HEK293 (cell line): ENCODE measurements at regions not wholly inside any gene's neighbourhood (a gene's known extent, or its start where the extent isn't known, plus 50 kb on each side); places are given as distances from the start of the nearest gene placed in this dataset.

Experiments
- CTCF ChIA-PET: fragments of 350-600 bp; formaldehyde crosslinking; extraction: SDS; loops from one replicate; lab custom pipeline; 2021; ENCODE audit warnings: antibody characterized with exemption; lab: Yijun Ruan, JAX
- POLR2A ChIA-PET: fragments of 300-600 bp; formaldehyde crosslinking; extraction: SDS; loops from one replicate; lab custom pipeline; 2020; ENCODE audit warnings: antibody characterized with exemption, inconsistent platforms; lab: Yijun Ruan, JAX
- H3K27ac ChIP-seq: fragments of 200-500 bp; sonication (Bioruptor generic); 2 replicates; pipeline ENCODE4 v1.5.1; 2014; ENCODE audit warnings: low read depth, low read length, control low read depth, inconsistent platforms; ENCODE audit errors: extremely low read depth
- H3K36me3 ChIP-seq, 2 experiments: fragments of 200-500 bp in 1 of 2; sonication (Bioruptor generic) in 1 of 2; 1 replicate in 1 of 2; 2 replicates in 1 of 2; pipeline ENCODE4 v1.5.1; 2014 to 2017; ENCODE audit warnings: inconsistent platforms in 2 of 2, low read length in 2 of 2; ENCODE audit not compliant: control insufficient read depth in 2 of 2, insufficient read depth in 1 of 2
- H3K4me1 ChIP-seq: fragments of 200-500 bp; sonication (Bioruptor generic); 2 replicates; pipeline ENCODE4 v1.5.1; 2014; ENCODE audit warnings: mild to moderate bottlenecking, low read length, inconsistent platforms; ENCODE audit not compliant: control insufficient read depth, insufficient read depth
- H3K4me3 ChIP-seq: 2 replicates; pipeline ENCODE4 v1.5.1; 2011; ENCODE audit warnings: low read depth, mild to moderate bottlenecking, control low read depth, low read length, moderate library complexity
- H3K9me3 ChIP-seq: fragments of 200-500 bp; sonication (Bioruptor generic); 2 replicates; pipeline ENCODE4 v1.5.1; 2014; ENCODE audit warnings: low read depth, low read length, inconsistent platforms; ENCODE audit not compliant: control insufficient read depth, insufficient read depth
- GLI4 ChIP-seq: fragments of 450-650 bp; formaldehyde crosslinking; IDR thresholded peaks from 2 replicates; pipeline ENCODE4 v1.5.1; 2016; ENCODE audit warnings: missing biosample characterization, missing genetic modification characterization
- GLIS2 ChIP-seq: fragments of 450-650 bp; formaldehyde crosslinking; IDR thresholded peaks from 2 replicates; pipeline ENCODE4 v1.5.1; 2016; ENCODE audit warnings: missing biosample characterization, missing genetic modification characterization
- KLF8 ChIP-seq: fragments of 450-650 bp; formaldehyde crosslinking; IDR thresholded peaks from 2 replicates; pipeline ENCODE4 v1.5.1; 2016; ENCODE audit warnings: missing biosample characterization, missing genetic modification characterization
- PRDM1 ChIP-seq: fragments of 450-650 bp; formaldehyde crosslinking; IDR thresholded peaks from 2 replicates; pipeline ENCODE4; 2016; ENCODE audit warnings: missing biosample characterization, missing genetic modification characterization
- TCF7L2 ChIP-seq: IDR thresholded peaks from 2 replicates; pipeline ENCODE4 v1.6.1; 2011; ENCODE audit warnings: low read depth, mild to moderate bottlenecking, inconsistent platforms, low read length, moderate library complexity, borderline replicate concordance
- WT1 ChIP-seq: fragments of 450-650 bp; formaldehyde crosslinking; IDR thresholded peaks from 2 replicates; pipeline ENCODE4 v1.5.1; 2016; ENCODE audit warnings: missing biosample characterization, missing genetic modification characterization
- ZBTB17 ChIP-seq: fragments of 450-650 bp; formaldehyde crosslinking; IDR thresholded peaks from 2 replicates; pipeline ENCODE4 v1.5.1; 2016; ENCODE audit warnings: missing biosample characterization, missing genetic modification characterization
- ZBTB48 ChIP-seq: fragments of 450-650 bp; formaldehyde crosslinking; IDR thresholded peaks from 2 replicates; pipeline ENCODE4 v1.5.1; 2016; ENCODE audit warnings: missing biosample characterization, missing genetic modification characterization
- ZBTB7A ChIP-seq: fragments of 450-650 bp; formaldehyde crosslinking; IDR thresholded peaks from 2 replicates; pipeline ENCODE4 v1.5.1; 2016; ENCODE audit warnings: low read depth, missing biosample characterization, missing genetic modification characterization
- ZIC2 ChIP-seq: fragments of 450-650 bp; formaldehyde crosslinking; IDR thresholded peaks from 2 replicates; pipeline ENCODE4 v1.5.1; 2016; ENCODE audit warnings: missing biosample characterization, missing genetic modification characterization
- ZNF133 ChIP-seq: fragments of 450-650 bp; formaldehyde crosslinking; IDR thresholded peaks from 2 replicates; pipeline ENCODE4 v1.5.1; 2016; ENCODE audit warnings: missing biosample characterization, missing genetic modification characterization
- ZNF16 ChIP-seq: fragments of 450-650 bp; formaldehyde crosslinking; IDR thresholded peaks from 2 replicates; pipeline ENCODE4 v1.5.1; 2016; ENCODE audit warnings: low read depth, missing biosample characterization, missing genetic modification characterization
- ZNF202 ChIP-seq: fragments of 450-650 bp; formaldehyde crosslinking; IDR thresholded peaks from 2 replicates; pipeline ENCODE4 v1.5.1; 2016; ENCODE audit warnings: missing biosample characterization, missing genetic modification characterization, borderline replicate concordance
- ZNF311 ChIP-seq: fragments of 450-650 bp; formaldehyde crosslinking; IDR thresholded peaks from 2 replicates; pipeline ENCODE4 v1.5.1; 2017; ENCODE audit warnings: missing biosample characterization, missing genetic modification characterization, borderline replicate concordance
- ZNF335 ChIP-seq: fragments of 450-650 bp; formaldehyde crosslinking; conservative IDR thresholded peaks from 2 replicates; pipeline ENCODE4 v1.5.1; 2016; ENCODE audit warnings: missing biosample characterization, missing genetic modification characterization
- ZNF366 ChIP-seq: fragments of 450-650 bp; formaldehyde crosslinking; conservative IDR thresholded peaks from 2 replicates; pipeline ENCODE4 v1.5.1; 2016; ENCODE audit warnings: missing biosample characterization, missing genetic modification characterization
- ZNF423 ChIP-seq: fragments of 450-650 bp; formaldehyde crosslinking; IDR thresholded peaks from 2 replicates; pipeline ENCODE4 v1.5.1; 2016; ENCODE audit warnings: missing biosample characterization, missing genetic modification characterization
- ZNF501 ChIP-seq: fragments of 450-650 bp; formaldehyde crosslinking; IDR thresholded peaks from 2 replicates; pipeline ENCODE4 v1.5.1; 2016; ENCODE audit warnings: missing biosample characterization, missing genetic modification characterization
- ZNF521 ChIP-seq: fragments of 450-650 bp; formaldehyde crosslinking; IDR thresholded peaks from 2 replicates; pipeline ENCODE4 v1.5.1; 2017; ENCODE audit warnings: missing biosample characterization, mild to moderate bottlenecking, missing genetic modification characterization
- ZNF549 ChIP-seq: fragments of 450-650 bp; IDR thresholded peaks from 2 replicates; pipeline ENCODE4 v1.5.1; 2018; ENCODE audit warnings: missing biosample characterization, missing genetic modification characterization, mild to moderate bottlenecking, inconsistent platforms, moderate library complexity
- ZNF555 ChIP-seq: fragments of 450-650 bp; formaldehyde crosslinking; conservative IDR thresholded peaks from 2 replicates; pipeline ENCODE4 v1.5.1; 2017; ENCODE audit warnings: missing biosample characterization, mild to moderate bottlenecking, missing genetic modification characterization, inconsistent platforms
- ZNF658 ChIP-seq: fragments of 450-650 bp; formaldehyde crosslinking; IDR thresholded peaks from 2 replicates; pipeline ENCODE4; 2016; ENCODE audit warnings: missing biosample characterization, missing genetic modification characterization
- ZNF677 ChIP-seq: fragments of 450-650 bp; IDR thresholded peaks from 2 replicates; pipeline ENCODE4 v1.5.0; 2018; ENCODE audit warnings: missing biosample characterization, mild to moderate bottlenecking, missing genetic modification characterization, moderate library complexity
- TF ChIP-seq, protein P1 (sequence below): fragments of 450-650 bp; formaldehyde crosslinking; IDR thresholded peaks from 2 replicates; pipeline ENCODE4 v1.5.1; 2016; ENCODE audit warnings: missing biosample characterization, missing genetic modification characterization, low read depth
- TF ChIP-seq, protein P2 (sequence below): fragments of 450-650 bp; formaldehyde crosslinking; IDR thresholded peaks from 2 replicates; pipeline ENCODE4; 2016; ENCODE audit warnings: missing biosample characterization, missing genetic modification characterization
- TF ChIP-seq, protein P3 (sequence below): fragments of 450-650 bp; formaldehyde crosslinking; IDR thresholded peaks from 2 replicates; pipeline ENCODE4 v1.5.1; 2017; ENCODE audit warnings: missing biosample characterization, missing genetic modification characterization
- TF ChIP-seq, protein P4 (sequence below): fragments of 450-650 bp; formaldehyde crosslinking; IDR thresholded peaks from 2 replicates; pipeline ENCODE4 v1.5.1; 2016; ENCODE audit warnings: missing biosample characterization, missing genetic modification characterization
- TF ChIP-seq, protein P5 (sequence below): fragments of 450-650 bp; formaldehyde crosslinking; conservative IDR thresholded peaks from 2 replicates; pipeline ENCODE4 v1.5.1; 2016; ENCODE audit warnings: low read depth, missing biosample characterization, missing genetic modification characterization

DNA sequence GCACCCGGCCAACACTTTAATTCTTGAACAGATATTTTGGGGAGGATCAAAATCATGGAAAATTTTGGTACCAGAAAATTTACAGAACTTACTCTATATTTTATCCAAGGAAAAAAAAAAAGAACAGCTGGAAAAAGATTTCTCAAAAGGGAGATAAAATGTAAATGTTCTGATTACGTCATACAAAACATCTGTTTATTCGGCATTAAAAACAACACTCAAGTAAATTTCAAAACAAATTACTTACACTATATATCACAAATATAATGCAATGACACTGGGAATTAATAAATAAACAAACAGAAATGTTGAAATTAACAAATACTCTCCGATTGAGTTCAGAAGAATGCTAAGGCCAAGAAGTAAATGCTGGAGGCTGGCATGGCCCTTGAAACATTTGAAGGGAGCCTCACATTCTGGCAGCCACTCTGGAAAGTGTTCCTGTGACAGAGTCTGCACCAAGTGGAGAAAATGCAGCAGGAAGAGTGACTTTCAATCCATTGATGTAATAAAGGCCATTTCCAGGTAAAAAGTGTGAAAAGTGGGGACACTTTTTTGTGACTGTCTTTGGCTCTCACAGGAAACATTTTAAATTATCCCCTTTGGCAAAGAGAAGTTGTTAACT is 486.0 kb upstream of the CTSO start:
- H3K36me3 ChIP-seq: no peaks in the 10 kb centered on the region

DNA sequence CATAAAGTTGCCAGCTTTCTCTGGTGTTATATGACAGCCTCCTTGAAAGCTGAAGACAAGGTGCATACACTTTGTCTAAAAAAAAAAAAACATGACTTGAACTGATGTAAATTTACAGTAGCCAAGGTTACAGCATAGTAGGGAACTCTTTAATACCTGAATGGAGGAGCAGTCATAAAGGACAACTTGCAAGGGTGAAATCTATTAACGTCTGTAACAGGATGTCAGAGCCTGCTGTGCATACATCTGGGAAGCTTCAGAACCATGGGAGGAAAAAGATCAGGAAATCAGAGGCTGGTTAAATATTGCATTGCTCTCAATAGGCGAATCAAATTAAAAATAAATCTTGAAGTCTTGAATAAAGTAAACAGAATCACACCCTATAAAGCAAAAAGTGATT is 484.0 kb upstream of the CTSO start:
- CTCF ChIA-PET: no interaction called here
- H3K4me1 ChIP-seq: no peaks in the 10 kb centered on the region
- H3K9me3 ChIP-seq: no peaks in the 10 kb centered on the region
- H3K36me3 ChIP-seq: no peaks in the 10 kb centered on the region
- POLR2A ChIA-PET: no interaction called here
- TF ChIP-seq ZNF521 (tag by site-specific recombination): no peak
- TF ChIP-seq ZNF366 (tag by site-specific recombination): no peak
- TF ChIP-seq, protein P1, sequence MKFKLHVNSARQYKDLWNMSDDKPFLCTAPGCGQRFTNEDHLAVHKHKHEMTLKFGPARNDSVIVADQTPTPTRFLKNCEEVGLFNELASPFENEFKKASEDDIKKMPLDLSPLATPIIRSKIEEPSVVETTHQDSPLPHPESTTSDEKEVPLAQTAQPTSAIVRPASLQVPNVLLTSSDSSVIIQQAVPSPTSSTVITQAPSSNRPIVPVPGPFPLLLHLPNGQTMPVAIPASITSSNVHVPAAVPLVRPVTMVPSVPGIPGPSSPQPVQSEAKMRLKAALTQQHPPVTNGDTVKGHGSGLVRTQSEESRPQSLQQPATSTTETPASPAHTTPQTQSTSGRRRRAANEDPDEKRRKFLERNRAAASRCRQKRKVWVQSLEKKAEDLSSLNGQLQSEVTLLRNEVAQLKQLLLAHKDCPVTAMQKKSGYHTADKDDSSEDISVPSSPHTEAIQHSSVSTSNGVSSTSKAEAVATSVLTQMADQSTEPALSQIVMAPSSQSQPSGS (tag by site-specific recombination): no peak
- no peak for TF ChIP-seq ZBTB17 (tag by site-specific recombination)
- TF ChIP-seq, protein P2, sequence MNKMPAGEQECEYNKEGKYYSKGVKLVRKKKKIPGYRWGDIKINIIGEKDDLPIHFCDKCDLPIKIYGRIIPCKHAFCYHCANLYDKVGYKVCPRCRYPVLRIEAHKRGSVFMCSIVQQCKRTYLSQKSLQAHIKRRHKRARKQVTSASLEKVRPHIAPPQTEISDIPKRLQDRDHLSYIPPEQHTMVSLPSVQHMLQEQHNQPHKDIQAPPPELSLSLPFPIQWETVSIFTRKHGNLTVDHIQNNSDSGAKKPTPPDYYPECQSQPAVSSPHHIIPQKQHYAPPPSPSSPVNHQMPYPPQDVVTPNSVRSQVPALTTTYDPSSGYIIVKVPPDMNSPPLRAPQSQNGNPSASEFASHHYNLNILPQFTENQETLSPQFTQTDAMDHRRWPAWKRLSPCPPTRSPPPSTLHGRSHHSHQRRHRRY (tag by site-specific recombination): no peak
- no peak for TF ChIP-seq KLF8 (tag by site-specific recombination)
- TF ChIP-seq, protein P3, sequence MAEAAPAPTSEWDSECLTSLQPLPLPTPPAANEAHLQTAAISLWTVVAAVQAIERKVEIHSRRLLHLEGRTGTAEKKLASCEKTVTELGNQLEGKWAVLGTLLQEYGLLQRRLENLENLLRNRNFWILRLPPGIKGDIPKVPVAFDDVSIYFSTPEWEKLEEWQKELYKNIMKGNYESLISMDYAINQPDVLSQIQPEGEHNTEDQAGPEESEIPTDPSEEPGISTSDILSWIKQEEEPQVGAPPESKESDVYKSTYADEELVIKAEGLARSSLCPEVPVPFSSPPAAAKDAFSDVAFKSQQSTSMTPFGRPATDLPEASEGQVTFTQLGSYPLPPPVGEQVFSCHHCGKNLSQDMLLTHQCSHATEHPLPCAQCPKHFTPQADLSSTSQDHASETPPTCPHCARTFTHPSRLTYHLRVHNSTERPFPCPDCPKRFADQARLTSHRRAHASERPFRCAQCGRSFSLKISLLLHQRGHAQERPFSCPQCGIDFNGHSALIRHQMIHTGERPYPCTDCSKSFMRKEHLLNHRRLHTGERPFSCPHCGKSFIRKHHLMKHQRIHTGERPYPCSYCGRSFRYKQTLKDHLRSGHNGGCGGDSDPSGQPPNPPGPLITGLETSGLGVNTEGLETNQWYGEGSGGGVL (tag by site-specific recombination): no peak
- TF ChIP-seq ZNF16 (tag by site-specific recombination): no peak
- no peak for TF ChIP-seq ZBTB48 (tag by site-specific recombination)
- TF ChIP-seq PRDM1 (tag by site-specific recombination): no peak
- H3K27ac ChIP-seq: no peak overlapping the region
- H3K4me3 ChIP-seq: no peak overlapping the region

More for the DNA sequence above, 486.0 kb upstream of the CTSO start:
- no peaks in the 10 kb centered on the region for H3K4me1 ChIP-seq
- CTCF ChIA-PET: no interaction called here
- no peak for TF ChIP-seq GLIS2 (tag by site-specific recombination)
- TF ChIP-seq GLI4 (tag by site-specific recombination): no peak
- TF ChIP-seq ZIC2 (tag by site-specific recombination): no peak
- TF ChIP-seq ZBTB17 (tag by site-specific recombination): no peak
- no peak for TF ChIP-seq ZNF202 (tag by site-specific recombination)
- TF ChIP-seq ZNF423 (tag by site-specific recombination): no peak
- TF ChIP-seq, protein P4, sequence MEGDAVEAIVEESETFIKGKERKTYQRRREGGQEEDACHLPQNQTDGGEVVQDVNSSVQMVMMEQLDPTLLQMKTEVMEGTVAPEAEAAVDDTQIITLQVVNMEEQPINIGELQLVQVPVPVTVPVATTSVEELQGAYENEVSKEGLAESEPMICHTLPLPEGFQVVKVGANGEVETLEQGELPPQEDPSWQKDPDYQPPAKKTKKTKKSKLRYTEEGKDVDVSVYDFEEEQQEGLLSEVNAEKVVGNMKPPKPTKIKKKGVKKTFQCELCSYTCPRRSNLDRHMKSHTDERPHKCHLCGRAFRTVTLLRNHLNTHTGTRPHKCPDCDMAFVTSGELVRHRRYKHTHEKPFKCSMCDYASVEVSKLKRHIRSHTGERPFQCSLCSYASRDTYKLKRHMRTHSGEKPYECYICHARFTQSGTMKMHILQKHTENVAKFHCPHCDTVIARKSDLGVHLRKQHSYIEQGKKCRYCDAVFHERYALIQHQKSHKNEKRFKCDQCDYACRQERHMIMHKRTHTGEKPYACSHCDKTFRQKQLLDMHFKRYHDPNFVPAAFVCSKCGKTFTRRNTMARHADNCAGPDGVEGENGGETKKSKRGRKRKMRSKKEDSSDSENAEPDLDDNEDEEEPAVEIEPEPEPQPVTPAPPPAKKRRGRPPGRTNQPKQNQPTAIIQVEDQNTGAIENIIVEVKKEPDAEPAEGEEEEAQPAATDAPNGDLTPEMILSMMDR: no peak
- TF ChIP-seq ZNF549 (tag by site-specific recombination): no peak
- no peak for TF ChIP-seq WT1 (tag by site-specific recombination)
- TF ChIP-seq ZNF677 (tag by site-specific recombination): no peak
- TF ChIP-seq ZNF335: no peak
- TF ChIP-seq ZNF133 (tag by site-specific recombination): no peak
- TF ChIP-seq ZNF658 (tag by site-specific recombination): no peak
- no peak for TF ChIP-seq ZBTB7A (tag by site-specific recombination)
- TF ChIP-seq ZNF501 (tag by site-specific recombination): no peak
- TF ChIP-seq, protein P5, sequence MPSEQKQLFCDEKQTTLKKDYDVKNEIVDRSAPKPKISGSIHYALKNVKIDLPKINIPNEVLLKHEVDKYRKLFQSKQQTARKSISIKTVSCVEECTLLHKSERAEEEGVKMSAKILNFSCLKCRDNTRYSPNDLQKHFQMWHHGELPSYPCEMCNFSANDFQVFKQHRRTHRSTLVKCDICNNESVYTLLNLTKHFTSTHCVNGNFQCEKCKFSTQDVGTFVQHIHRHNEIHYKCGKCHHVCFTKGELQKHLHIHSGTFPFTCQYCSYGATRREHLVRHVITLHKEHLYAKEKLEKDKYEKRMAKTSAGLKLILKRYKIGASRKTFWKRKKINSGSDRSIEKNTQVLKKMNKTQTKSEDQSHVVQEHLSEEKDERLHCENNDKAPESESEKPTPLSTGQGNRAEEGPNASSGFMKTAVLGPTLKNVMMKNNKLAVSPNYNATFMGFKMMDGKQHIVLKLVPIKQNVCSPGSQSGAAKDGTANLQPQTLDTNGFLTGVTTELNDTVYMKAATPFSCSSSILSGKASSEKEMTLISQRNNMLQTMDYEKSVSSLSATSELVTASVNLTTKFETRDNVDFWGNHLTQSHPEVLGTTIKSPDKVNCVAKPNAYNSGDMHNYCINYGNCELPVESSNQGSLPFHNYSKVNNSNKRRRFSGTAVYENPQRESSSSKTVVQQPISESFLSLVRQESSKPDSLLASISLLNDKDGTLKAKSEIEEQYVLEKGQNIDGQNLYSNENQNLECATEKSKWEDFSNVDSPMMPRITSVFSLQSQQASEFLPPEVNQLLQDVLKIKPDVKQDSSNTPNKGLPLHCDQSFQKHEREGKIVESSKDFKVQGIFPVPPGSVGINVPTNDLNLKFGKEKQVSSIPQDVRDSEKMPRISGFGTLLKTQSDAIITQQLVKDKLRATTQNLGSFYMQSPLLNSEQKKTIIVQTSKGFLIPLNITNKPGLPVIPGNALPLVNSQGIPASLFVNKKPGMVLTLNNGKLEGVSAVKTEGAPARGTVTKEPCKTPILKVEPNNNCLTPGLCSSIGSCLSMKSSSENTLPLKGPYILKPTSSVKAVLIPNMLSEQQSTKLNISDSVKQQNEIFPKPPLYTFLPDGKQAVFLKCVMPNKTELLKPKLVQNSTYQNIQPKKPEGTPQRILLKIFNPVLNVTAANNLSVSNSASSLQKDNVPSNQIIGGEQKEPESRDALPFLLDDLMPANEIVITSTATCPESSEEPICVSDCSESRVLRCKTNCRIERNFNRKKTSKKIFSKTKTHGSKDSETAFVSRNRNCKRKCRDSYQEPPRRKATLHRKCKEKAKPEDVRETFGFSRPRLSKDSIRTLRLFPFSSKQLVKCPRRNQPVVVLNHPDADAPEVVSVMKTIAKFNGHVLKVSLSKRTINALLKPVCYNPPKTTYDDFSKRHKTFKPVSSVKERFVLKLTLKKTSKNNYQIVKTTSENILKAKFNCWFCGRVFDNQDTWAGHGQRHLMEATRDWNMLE (tag by site-specific recombination): no peak
- no peak for TF ChIP-seq ZNF311
- TF ChIP-seq TCF7L2: no peak
- TF ChIP-seq ZNF555 (tag by site-specific recombination): no peak
- TF ChIP-seq, all 188 proteins: peak for 0
- POLR2A ChIA-PET: no interaction called here
- Histone ChIP-seq H3K27ac (no peak overlapping the region), H3K9me3 (no peaks in the 10 kb centered on the region), H3K4me3 (no peak overlapping the region)
